ENCODE measurements at regions not wholly inside any gene's neighbourhood (a gene's known extent, or its start where the extent isn't known, plus 50 kb on each side); places are given as distances from the start of the nearest gene placed in this dataset.
"Not testable (repeated sequence)": the region's sequence is repeated elsewhere in the genome, so short reads cannot be mapped to it uniquely, and the experiment has no call there.

- DNase-seq: no peak
Observed at GRCh38 chr3:525415-525814, 328.9 kb downstream of the CHL1 start.

DNA sequence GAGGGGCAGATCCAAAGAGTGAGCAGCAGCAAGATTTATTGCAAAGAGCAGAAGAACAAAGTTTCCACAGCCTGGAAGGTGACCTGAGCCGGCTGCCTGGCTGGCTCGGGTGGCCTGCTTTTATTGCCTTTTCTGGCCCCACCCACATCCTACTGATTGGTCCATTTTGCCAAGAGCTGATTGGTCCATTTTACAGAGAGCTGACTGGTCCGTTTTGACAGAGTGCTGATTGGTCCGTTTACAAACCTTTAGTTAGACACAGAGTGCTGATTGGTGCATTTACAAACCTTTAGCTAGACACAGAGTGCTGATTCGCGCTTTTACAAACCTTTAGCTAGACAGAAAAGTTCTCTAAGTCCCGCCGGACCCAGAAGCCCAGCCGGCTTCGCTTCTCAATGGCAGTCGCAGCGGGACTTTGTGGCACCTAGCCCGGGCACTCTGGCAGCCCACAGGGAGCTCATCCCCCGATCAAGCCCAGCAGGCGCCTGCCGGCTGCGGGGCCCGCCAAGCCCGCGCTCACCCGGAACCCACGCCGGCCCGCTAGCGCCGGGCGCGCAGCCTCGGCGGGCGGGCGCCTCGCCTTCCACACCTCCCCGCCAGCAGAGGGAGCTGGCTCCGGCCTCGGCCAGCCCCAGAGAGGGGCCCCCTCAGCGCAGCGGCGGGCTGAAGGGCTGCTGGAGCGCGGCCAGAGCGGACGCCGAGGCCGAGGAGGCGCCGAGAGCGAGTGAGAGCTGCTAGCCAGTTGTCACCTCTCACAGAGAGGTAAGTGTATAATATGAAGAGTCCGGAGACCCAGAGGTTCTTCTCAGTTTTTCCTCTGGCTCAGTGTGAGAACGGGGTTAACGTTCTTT, 339.2 kb downstream of the CHL1 start:
- DNase-seq: no peak

DNA sequence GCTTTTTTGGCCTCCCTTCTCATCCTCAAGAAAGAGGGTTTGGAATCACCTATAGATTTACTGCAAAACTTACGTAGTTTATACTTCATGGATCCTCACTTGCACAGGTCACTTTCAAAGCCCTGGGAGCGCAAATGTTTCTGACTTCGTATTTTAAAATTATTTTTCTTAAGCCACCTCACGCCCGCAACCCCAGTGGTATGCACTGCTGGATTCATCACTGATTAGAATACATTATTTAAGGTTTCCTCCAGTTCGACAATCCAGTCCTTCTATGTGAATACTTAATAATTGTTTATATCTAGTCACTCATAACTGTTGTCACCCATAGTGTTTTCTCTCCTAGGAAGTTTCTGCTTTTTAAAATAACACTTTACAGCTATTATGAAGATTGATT, 339.9 kb downstream of the CHL1 start:
- DNase-seq: no peak

GRCh38 chr3:541062-541801, 344.7 kb downstream of the CHL1 start:
- DNase-seq: peak; percentile 9 to 24

DNA sequence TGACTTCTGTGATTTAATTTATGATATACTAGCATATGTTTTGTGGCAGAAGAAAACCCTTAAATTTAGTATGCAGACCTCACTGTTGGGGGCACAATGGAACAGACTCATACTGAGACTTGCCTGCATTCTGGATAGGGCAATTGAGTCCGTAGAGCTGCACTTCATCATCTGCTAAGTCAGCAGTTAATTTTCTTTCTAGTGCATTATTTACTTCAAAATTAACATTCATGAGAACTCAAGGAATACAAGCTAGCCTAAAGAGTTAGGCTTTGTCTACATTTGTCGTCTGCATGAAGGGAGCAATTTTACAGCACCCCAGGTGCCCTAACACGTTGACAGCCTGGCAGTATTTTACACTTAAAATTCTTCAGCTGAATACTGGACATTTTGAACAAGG, 345.5 kb downstream of the CHL1 start:
- DNase-seq: no peak

- DNase-seq: no peak
Observed at GRCh38 chr3:549636-550035, 353.1 kb downstream of the CHL1 start.

DNA sequence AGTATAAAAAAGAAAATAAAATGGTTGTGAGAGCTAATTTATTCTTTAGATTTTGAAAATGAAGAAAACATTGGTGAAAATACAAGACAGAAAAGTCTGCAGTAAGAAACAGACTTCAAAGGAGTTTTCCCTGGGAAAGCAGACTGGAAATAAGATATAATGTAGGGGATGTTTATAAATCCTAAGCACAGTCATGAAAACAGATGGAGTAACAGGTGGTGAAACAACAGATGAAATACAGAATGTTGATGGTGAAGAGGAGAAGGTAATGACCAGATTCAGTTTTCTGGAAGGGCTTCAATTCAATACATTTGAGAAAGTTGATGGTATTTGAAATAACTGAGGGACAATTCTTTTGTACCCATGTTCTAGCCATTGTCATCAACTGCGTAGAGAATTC, 353.9 kb downstream of the CHL1 start:
- no peak for DNase-seq

DNA sequence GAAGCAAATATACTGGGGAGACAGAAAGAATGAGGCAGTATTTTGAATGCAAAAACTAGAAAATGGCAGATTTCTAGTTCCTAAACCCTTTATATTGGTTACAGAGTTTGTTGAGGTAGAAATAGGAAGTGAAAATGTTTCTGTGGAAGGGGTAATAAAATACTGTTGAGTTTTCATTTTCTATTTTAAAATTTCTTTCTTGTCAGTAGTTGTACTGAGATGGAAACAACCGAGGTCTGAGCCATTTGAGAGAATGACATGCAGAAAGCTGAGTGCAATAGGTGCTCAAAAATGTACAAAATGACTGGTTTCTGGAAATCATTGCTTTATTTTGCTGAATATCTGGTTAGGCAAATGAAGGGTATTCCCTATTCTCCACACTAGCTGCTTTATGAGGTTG, 361.4 kb downstream of the CHL1 start:
- no peak for DNase-seq

DNA sequence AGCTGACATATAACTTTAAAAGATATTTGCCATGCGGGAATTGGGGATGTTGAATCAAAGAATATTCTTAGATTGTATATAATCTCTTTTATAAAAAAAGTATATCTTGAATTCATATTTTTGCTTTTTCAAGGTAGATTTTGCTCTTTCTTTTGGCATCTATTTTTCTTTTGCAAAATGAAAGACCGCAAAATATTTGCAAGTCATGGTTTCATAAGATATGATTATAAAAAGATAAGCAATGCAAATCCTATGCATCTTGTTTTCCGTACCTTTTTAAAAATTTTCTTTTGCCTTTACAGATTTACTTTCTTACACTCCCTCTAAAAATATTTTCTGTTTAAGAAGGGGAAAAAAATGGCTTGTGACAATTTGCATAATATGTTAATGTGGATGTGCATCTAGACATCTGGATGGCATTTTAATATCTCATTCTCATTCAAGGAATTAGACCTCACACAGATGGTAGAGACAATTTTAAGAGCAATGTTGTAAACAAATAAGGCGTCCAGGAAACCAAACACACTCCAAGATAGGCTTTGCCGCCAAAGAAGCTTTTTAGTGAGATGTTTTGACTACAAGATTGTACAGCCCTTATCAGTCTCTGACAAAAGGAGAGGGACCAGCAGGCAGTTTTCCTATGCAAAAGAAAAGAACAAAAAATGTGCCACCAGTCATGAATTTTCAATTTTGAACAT, 371.1 kb downstream of the CHL1 start:
- DNase-seq: no peak

DNA sequence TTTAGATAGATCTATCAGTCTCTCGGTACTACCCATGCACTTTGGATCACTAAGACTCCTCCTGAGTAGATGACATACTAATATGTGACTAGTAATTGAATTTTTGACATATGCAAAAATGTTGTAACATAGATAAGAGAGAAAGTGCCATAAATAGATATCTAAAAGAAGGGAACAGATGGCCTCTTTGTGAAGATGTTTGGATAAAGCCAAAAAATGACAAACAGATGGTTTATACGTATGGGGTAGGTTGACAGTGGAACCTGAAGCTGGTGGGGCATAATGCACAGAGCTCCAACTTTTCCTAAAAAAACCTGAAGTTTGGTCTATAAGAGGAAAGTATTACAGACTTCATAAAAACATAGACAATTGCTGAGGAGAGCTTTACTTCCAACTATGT, 383.0 kb downstream of the CHL1 start:
- not testable (repeated sequence) for DNase-seq

GRCh38 chr3:589066-589465, 392.5 kb downstream of the CHL1 start:
- not testable (repeated sequence) for DNase-seq

GRCh38 chr3:597304-597703, 400.7 kb downstream of the CHL1 start:
- DNase-seq: not testable (repeated sequence)

DNA sequence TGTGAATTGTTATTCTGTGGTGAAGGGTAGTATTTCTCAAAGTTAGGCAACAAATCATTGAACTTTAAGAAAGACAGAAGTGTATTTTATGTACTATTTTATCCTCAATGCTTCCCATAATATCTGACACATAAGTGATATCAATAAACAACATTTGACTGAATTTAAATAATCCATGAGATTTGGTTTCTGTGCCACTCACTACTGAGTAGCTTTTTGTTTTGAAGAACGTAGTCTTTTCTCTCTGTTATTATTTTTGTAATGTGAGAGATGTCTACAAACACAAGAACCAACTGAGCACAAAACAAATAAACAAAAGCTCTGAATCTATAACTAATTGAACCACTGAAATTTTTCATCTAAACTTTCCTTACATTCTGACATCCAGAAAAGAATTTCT, 401.2 kb downstream of the CHL1 start:
- not testable (repeated sequence) for DNase-seq

- DNase-seq: not testable (repeated sequence)
Observed at GRCh38 chr3:607480-607879, 410.9 kb downstream of the CHL1 start.

- no peak for DNase-seq
Observed at GRCh38 chr3:621714-622113, 425.2 kb downstream of the CHL1 start.

GRCh38 chr3:622314-622713, 425.8 kb downstream of the CHL1 start:
- no peak for DNase-seq

DNA sequence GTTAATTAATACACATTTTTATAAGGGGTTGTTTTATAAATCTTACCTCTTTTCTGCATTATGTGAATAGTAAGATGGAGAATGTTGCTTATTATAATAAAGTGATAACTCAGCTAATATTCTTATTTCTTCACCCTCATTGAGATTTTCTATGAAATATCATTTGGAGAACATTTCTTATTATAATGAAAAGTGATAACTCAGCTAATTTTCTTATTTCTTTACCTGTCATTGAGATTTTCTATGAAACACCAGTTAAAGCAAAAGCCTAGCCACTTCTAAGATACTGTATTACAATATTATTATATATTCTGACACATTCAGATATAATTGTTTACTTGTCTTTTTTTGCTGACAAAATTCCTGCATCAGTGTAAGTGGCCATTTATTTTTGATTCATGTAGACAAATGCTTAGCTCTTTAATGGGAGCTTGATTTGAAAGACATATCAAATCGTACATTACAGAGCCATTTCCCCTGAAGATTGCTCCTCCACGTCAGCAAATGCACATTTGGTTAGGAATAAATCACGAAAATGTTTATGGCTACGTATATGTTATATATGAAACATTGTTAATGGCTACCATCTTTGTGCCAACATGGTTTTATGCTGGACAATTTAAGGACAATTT, 427.5 kb downstream of the CHL1 start:
- no peak for DNase-seq

GRCh38 chr3:632571-633170, 436.1 kb downstream of the CHL1 start:
- DNase-seq: peak; percentile 3 to 9

DNA sequence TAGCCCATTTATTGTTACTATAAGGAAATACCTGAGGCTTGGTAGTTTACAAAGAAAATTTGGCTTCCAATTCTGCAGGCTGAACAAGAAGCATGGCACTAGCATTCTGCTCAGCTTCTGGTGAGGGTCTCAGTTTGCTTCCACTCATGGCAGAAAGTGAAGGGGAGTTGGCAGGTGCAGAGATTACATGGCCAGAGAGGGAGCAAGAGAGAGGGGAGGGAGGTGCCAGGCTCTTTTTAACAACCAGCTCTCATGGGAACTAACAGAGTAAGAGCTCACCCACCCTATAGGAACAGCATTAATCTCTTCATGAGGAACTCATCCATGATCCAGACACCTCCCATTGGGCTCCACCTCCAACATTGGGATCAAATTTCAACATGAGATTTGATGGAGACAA, 437.9 kb downstream of the CHL1 start:
- DNase-seq: no peak

DNA sequence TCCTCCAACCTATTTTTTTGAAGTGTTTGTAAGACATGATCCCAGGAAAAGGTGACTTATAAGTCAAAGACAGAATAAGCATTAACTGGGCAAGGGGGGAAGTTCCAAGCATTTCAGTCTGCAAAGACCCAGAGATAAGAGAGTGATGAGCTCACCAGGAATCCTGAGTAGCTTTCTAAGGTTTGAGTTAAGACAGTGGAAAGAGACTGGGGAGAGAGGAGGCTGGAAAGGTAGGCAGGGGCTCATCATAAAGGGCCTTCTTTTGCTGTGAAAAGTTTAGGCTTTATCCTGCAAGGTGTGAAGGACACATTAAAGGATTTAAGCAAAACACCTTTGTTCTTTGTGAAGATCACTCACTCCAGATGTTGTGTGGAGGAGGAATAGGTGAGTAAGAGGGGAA, 438.8 kb downstream of the CHL1 start:
- DNase-seq: no peak

DNA sequence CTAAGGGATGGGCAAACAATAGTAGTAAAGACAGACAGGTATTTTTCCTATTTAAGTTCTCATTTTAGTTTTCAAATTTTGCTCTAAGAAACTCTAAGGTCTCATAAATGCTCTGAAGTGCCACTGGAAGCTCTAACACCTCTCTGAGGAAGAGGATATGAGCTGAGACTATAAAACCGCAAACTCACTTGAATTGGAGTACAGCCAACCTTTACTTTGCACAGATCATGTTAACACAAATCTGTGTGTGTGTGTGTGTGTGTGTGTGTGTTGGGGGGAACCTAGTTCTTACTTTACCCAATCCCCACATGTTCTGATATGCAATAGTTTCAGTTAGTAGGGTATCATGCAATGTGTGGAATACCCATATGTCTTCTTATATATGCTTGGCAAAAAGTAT, 446.8 kb downstream of the CHL1 start:
- no peak for DNase-seq

GRCh38 chr3:655824-656223, 437.0 kb upstream of the CNTN6 start:
- no peak for DNase-seq

DNA sequence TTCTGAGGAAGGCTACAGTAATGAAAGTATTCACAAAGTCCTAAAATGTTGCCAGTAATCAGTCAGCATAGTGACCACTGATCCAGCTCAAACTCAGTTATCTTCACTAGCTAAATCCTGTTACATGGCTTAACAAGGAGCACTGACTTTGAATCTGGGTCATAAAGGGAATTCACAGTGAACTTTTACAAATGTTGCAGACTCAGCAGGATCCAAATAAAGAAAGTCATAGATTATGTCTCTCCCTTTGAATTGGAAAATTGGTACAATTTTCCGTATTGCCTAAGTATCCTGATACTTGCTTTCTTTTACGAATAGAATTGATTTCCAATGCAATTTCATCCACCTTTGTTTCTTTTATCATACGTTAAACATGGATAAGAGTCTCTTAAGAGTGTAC, 431.5 kb upstream of the CNTN6 start:
- no peak for DNase-seq
